Activated CD4-positive, alpha-beta T cell treated with anti-CD3 and anti-CD28 coated beads, Interleukin-2, amount 10 ng/mL, durations not matched to agents 24 days and 14 days (primary cell): ENCODE measurements at regions not wholly inside any gene's neighbourhood (a gene's known extent, or its start where the extent isn't known, plus 50 kb on each side); places are given as distances from the start of the nearest gene placed in this dataset.

Experiments used
- DNase-seq: peaks from one replicate; pipeline ENCODE4 v3.0.0; 2022
- H3K27ac Mint-ChIP-seq: one replicate; pipeline ENCODE4 v1.8.0; 2022; ENCODE audit warnings: mild to moderate bottlenecking, mixed read lengths
- H3K27me3 Mint-ChIP-seq: one replicate; pipeline ENCODE4 v1.8.0; 2022; ENCODE audit warnings: mixed read lengths
- H3K36me3 Mint-ChIP-seq: one replicate; pipeline ENCODE4 v1.8.0; 2022; ENCODE audit warnings: low read depth, mild to moderate bottlenecking, mixed read lengths
- H3K4me1 Mint-ChIP-seq: one replicate; pipeline ENCODE4 v1.8.0; 2021; ENCODE audit warnings: mixed read lengths
- H3K4me3 Mint-ChIP-seq: one replicate; pipeline ENCODE4 v1.8.0; 2022; ENCODE audit warnings: mild to moderate bottlenecking, moderate library complexity, mixed read lengths
- H3K9me3 Mint-ChIP-seq: one replicate; pipeline ENCODE4 v1.8.0; 2021; ENCODE audit warnings: mixed read lengths
- intact Hi-C: fragments of 100-400 bp; cut with micrococcal nuclease; formaldehyde crosslinking; loops from one replicate; pipeline ENCODE4 v1.15.1; 2023

DNA sequence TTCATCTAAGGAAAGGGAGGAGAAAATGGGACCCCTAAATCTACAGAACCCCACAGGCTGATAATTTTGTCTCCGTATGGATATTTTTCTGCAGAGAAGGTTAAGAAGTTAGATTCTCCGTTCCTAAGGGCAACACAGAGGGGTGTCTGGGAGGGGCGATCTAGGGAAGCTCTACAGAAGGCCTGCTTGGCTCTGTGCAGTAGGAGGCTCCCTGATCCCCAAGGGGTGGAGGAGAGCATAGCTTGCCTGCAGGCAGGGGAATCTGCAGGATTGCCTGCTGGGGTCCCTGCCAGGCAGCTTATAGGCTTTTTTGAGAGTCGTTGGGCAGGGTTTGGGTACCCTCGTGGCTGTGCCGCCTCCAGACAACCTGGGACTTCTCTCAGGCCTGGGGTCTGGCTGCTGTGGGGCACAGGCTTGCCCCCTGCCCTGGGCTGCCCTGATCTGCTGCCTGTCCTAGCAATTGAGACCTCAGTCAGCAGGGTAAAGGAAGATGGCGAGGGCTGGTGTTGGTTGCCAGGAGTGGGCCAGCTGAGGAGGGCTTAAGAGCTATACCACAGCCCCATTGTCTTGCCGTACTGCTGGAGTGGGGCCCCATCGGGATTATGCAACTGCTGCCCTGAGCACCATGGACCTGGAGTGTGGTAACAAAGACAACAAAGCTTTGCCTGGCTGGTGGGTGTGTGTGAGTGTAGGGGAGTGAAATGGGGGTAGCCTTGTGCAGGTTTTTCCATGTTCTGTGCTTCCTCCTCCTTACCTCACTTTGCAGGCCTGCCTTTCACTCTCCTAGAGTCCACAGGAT, 74.1 kb downstream of the EFNB1 start:
- Mint-ChIP-seq H3K9me3 (no peaks in the 10 kb centered on the region), H3K36me3 (no peaks in the 10 kb centered on the region), H3K4me1 (no peaks in the 10 kb centered on the region), H3K27ac (no peak overlapping the region), H3K4me3 (no peak overlapping the region), H3K27me3 (no peaks in the 10 kb centered on the region)
- no peak for DNase-seq
- intact Hi-C loops: no loop called here

DNA sequence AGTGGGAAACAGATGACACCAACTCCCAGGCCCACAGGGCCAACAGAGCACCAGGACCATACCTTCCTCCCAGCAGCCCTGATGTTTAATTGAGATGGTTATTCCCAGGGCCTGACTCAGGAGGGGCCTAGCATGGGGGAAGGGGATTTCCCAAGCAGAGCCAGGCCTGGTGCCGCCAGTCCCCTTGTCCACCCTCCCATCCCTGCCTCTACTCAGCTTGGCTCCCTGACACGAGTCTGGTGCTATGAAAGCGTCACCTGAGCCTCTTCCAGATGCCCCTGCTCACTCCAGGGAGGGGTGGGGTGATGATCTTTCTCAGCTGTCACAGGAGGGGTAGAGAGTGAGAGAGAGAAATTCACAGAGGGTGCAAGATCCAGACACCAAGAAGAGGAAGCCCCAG, 72.7 kb downstream of the EFNB1 start:
- Mint-ChIP-seq H3K4me3 (no peak overlapping the region), H3K27me3 (no peaks in the 10 kb centered on the region), H3K9me3 (no peaks in the 10 kb centered on the region), H3K27ac (no peak overlapping the region), H3K36me3 (no peaks in the 10 kb centered on the region), H3K4me1 (no peaks in the 10 kb centered on the region)
- DNase-seq: no peak
- intact Hi-C loops: no loop called here

- Mint-ChIP-seq H3K27ac (no peak overlapping the region), H3K4me3 (no peak overlapping the region), H3K9me3 (no peaks in the 10 kb centered on the region), H3K27me3 (no peaks in the 10 kb centered on the region), H3K4me1 (no peaks in the 10 kb centered on the region), H3K36me3 (no peaks in the 10 kb centered on the region)
- no peak for DNase-seq
- intact Hi-C loops: no loop called here
Observed at GRCh38 chrX:68898598-68898997, 69.8 kb downstream of the EFNB1 start.

- H3K9me3 Mint-ChIP-seq: no peaks in the 10 kb centered on the region
- H3K36me3 Mint-ChIP-seq: no peaks in the 10 kb centered on the region
- no peak overlapping the region for H3K27ac Mint-ChIP-seq
- no peaks in the 10 kb centered on the region for H3K27me3 Mint-ChIP-seq
- no peak overlapping the region for H3K4me3 Mint-ChIP-seq
- intact Hi-C loops: no loop called here
- H3K4me1 Mint-ChIP-seq: no peaks in the 10 kb centered on the region
- DNase-seq: no peak
Observed at GRCh38 chrX:68897118-68897945, 68.5 kb downstream of the EFNB1 start.

DNA sequence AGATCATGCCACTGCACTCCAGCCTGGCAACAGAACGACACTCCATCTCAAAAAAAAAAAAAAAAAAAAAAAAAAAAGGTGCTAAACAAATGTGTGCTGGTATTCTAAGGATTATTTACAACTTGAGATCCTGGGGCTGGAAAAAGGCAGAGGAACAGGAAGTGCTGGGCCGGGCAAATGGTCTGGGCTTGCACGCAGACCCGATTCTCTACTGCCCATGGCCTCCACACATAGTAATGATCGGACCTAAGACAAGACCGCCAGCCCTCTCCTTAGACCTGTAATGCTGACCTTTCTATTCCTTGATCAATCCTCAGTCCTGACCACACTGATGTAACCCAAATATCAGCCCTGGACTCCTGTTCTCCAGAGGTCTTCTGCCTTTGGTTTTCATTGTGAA, 67.8 kb downstream of the EFNB1 start:
- Mint-ChIP-seq H3K4me3 (no peak overlapping the region), H3K9me3 (no peaks in the 10 kb centered on the region), H3K27me3 (no peaks in the 10 kb centered on the region), H3K4me1 (no peaks in the 10 kb centered on the region), H3K27ac (no peak overlapping the region), H3K36me3 (no peaks in the 10 kb centered on the region)
- no peak for DNase-seq
- intact Hi-C loops: no loop called here

- no peaks in the 10 kb centered on the region for H3K27me3 Mint-ChIP-seq
- no peaks in the 10 kb centered on the region for H3K36me3 Mint-ChIP-seq
- H3K4me1 Mint-ChIP-seq: no peaks in the 10 kb centered on the region
- no peak for DNase-seq
- H3K4me3 Mint-ChIP-seq: no peak overlapping the region
- H3K9me3 Mint-ChIP-seq: no peaks in the 10 kb centered on the region
- no peak overlapping the region for H3K27ac Mint-ChIP-seq
- intact Hi-C loops: no loop called here
Observed at GRCh38 chrX:68895778-68896177, 67.0 kb downstream of the EFNB1 start.

DNA sequence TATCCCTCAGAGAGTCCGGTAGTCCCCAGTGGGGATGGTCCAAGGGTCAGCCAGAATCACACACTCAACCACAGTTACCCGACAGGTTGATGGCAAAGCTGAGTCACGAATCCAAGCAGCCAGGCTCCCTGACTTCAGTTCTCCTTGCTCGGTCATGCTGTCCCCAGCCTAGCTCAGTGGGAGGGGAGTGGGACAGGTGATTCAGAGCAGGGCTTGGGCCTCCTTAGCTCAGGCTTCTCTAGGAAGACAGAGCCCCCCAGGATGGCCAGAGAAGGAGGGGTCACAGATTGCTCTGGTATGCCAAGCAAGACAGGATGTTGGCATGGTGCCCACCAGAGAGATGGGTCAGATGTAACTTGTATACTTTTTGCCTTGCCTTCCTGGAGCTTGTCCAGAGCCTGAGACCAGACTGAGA, 66.5 kb downstream of the EFNB1 start:
- Mint-ChIP-seq H3K27me3 (no peaks in the 10 kb centered on the region), H3K27ac (no peak overlapping the region), H3K9me3 (no peaks in the 10 kb centered on the region), H3K4me1 (no peaks in the 10 kb centered on the region), H3K4me3 (no peak overlapping the region), H3K36me3 (no peaks in the 10 kb centered on the region)
- DNase-seq: no peak
- intact Hi-C loops: no loop called here

DNA sequence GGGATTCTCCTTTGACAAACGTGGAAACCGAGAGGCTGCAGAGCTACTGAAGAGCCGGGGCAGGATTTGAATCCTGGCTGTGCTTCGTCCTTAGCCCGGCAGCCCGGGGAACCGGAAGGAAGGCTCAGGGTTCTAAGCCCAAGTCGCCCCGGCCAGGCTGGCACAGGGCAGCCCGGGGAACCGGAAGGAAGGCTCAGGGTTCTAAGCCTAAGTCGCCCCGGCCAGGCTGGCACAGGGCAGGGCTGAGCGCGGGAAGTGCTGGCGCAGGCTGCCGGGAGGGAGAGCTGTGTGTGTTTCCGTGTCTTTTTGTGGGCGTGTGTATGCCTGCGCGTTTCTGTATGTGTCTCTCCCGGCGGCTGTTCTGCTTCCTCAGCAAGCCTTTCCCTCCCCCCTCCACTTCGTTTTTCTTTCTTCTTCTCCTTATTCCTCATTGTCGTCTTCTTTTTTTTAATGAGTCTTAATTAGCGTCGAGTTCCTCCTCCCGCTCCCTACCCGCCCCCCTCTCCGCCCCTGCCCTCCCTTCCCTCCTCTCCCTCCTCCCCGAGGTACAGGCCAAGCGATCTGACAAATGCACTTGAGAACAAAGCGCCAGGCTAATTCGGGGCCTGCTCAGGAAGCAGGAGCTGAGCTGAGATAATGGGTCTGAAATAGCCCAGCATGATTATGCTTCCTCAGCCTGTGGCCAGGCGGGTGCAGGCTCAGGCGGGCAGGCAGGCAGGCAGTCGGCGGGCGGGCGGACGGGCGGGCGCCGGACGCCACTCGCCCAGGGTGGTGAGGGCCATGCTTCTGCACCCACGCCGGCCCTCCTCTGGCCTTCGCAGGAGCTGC, 65.9 kb downstream of the EFNB1 start:
- no peaks in the 10 kb centered on the region for H3K36me3 Mint-ChIP-seq
- peak; percentile 53 for DNase-seq
- no peaks in the 10 kb centered on the region for H3K9me3 Mint-ChIP-seq
- H3K27me3 Mint-ChIP-seq: no peaks in the 10 kb centered on the region
- H3K27ac Mint-ChIP-seq: no peak overlapping the region
- peak overlapping the region; percentile 57 for H3K4me3 Mint-ChIP-seq
- no peaks in the 10 kb centered on the region for H3K4me1 Mint-ChIP-seq
- intact Hi-C loops: no loop called here

DNA sequence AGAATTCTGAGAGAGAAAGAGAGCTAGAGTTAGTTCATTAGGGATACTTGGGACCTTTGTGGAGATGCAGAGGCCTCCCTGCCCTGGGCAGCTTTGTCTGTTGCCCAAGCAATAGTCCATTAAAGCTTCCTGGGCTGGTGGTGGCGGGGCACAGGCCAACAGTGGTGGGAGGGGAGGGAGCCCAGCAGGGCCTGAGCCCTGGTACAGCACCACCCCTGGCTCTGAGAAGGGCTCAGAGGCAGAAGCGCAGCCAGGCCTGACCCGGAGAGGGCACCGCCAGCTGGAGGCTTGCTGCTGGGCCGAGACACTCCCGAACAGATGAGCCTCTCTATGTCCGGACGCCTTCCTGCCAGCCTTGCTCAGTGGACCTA, 65.3 kb downstream of the EFNB1 start:
- Mint-ChIP-seq H3K27me3 (no peaks in the 10 kb centered on the region), H3K36me3 (no peaks in the 10 kb centered on the region), H3K4me3 (no peak overlapping the region), H3K9me3 (no peaks in the 10 kb centered on the region), H3K27ac (no peak overlapping the region), H3K4me1 (no peaks in the 10 kb centered on the region)
- DNase-seq: no peak
- intact Hi-C loops: no loop called here

DNA sequence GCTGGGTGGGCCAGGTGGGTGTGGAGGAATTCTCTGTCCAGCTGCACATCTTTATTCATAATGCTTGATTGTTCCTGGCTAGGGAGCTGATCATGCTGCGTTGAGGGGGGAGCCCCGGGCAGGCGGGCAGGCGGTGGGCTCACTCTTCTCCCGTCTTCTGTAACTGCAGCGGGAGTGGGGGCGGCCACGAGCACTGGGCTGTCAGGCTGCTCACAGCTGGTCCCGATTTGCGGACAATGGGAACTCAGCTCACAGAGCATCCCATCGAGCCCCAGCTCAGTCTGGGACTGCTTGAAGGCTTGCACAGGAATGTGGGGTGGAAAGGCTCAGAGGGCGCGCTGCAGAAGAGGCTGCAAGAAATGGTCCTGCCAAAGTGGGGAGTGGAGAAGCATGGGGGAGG, 63.8 kb downstream of the EFNB1 start:
- no peak for DNase-seq
- H3K4me3 Mint-ChIP-seq: no peak overlapping the region
- H3K27ac Mint-ChIP-seq: no peak overlapping the region
- H3K36me3 Mint-ChIP-seq: no peaks in the 10 kb centered on the region
- intact Hi-C loops: no loop called here
- no peaks in the 10 kb centered on the region for H3K27me3 Mint-ChIP-seq
- H3K9me3 Mint-ChIP-seq: no peaks in the 10 kb centered on the region
- no peaks in the 10 kb centered on the region for H3K4me1 Mint-ChIP-seq

DNA sequence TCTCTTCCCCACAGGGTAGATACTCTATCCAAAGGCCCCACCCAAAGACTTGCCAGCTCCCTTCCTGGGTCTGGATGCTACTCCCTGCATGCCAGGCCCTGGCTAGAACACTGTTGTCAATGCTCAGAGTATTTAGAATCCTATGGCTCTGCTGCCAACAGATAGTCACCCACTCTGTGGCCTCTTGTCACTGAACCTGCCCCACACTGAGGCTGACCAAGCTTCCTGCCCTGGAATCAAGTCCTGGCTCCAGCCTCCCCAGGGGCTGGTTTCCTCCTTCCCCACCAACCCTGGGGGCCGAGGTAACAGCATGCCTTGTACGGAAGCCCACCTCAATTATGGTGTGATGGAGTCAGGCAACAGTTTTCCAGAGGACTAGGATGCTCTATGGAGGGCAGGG, 63.3 kb downstream of the EFNB1 start:
- no peak for DNase-seq
- Mint-ChIP-seq H3K27ac (no peak overlapping the region), H3K4me1 (no peaks in the 10 kb centered on the region), H3K36me3 (no peaks in the 10 kb centered on the region), H3K27me3 (no peaks in the 10 kb centered on the region), H3K4me3 (no peak overlapping the region), H3K9me3 (no peaks in the 10 kb centered on the region)
- intact Hi-C loops: no loop called here
